ENCODE measurements at regions not wholly inside any gene's neighbourhood (a gene's known extent, or its start where the extent isn't known, plus 50 kb on each side); places are given as distances from the start of the nearest gene placed in this dataset.

GRCh38 chr5:33229216-33229615, 211.5 kb upstream of the TARS1 start:
- no peak overlapping the region for H3K4me3 ChIP-seq (replicated peaks; ENCODE audit: low read depth, low read length)
- DNase-seq (ENCODE audit: low read depth) = no peak
- TF ChIP-seq CTCF (IDR thresholded peaks at IDR 0.05; ENCODE audit: low read length, missing control alignments) = no peak

DNA sequence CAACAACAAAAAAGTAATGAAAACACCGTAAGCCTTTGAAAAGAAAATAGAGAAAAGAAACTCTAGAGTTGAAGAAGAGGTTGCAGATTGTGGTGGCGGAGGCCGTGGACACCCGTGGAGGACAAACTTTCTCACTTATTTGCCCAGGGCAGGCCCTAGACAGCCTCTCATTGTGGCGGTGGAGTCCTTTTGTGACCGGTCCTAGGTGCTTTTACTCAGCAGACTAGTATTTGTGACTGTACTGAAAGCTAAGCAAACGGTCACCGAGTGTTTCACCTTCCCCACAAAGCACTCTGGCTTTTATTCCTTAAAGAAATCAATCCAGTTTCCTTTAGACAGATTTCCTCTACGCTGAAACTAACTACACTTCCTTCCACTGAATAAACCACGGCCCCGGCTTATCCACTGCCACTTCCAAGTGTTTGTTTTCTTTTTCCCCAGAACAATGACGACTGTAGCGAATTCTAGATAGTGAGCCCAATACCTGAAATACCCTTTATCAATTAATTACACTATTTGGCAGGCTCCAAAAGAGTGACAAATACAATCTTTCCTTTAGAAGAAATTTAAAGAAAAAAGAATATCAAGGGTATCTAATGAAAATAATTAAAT, 210.2 kb upstream of the TARS1 start:
- TF ChIP-seq CTCF (IDR thresholded peaks at IDR 0.05; ENCODE audit: low read length, missing control alignments) = no peak
- DNase-seq (ENCODE audit: low read depth) = peak; percentile 19
- no peak overlapping the region for H3K4me3 ChIP-seq (replicated peaks; ENCODE audit: low read depth, low read length)

DNA sequence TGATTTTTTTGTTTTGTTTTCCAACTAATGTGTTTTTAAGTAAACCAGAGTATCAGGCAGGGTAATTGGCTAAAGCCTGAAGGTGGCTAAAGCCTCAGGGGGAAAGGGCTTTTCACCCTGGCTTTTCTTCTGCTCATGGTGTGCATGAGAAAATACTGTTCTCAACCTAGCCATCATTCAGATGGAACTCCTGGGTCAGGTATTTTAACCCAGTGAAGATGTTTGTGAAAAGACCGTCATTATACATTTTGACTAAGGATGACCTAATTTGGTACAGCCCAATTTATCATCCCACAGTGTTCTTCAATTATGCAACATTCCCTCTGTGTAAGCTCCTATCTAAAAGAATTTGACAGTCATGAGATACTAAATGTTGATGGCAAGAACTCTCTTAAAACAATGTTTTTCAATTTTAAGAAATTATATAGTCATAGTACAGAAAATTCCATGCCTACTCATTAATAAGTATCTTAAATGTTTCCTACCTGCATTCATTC, 209.5 kb upstream of the TARS1 start:
- no peak overlapping the region for H3K4me3 ChIP-seq (replicated peaks; ENCODE audit: low read depth, low read length)
- peak; percentile 26 for DNase-seq (ENCODE audit: low read depth)
- TF ChIP-seq CTCF (IDR thresholded peaks at IDR 0.05; ENCODE audit: low read length, missing control alignments) = no peak

GRCh38 chr5:33231935-33232334, 208.8 kb upstream of the TARS1 start:
- DNase-seq (ENCODE audit: low read depth) = peak; percentile 22
- H3K4me3 ChIP-seq (replicated peaks; ENCODE audit: low read depth, low read length) = no peak overlapping the region
- no peak for TF ChIP-seq CTCF (IDR thresholded peaks at IDR 0.05; ENCODE audit: low read length, missing control alignments)

- peak; percentile 35 for DNase-seq (ENCODE audit: low read depth)
- H3K4me3 ChIP-seq (replicated peaks; ENCODE audit: low read depth, low read length) = no peak overlapping the region
- TF ChIP-seq CTCF (IDR thresholded peaks at IDR 0.05; ENCODE audit: low read length, missing control alignments) = no peak
These were observed 207.8 kb upstream of the TARS1 start for GRCh38 chr5:33232731-33233505.

- H3K4me3 ChIP-seq (replicated peaks; ENCODE audit: low read depth, low read length) = no peak overlapping the region
- no peak for TF ChIP-seq CTCF (IDR thresholded peaks at IDR 0.05; ENCODE audit: low read length, missing control alignments)
- DNase-seq (ENCODE audit: low read depth) = no peak
These were observed 205.5 kb upstream of the TARS1 start for GRCh38 chr5:33235304-33235703.
